Dendritic cell treated with granulocyte-macrophage colony-stimulating factor and Interleukin-4, amounts not matched to agents 40 ng/mL and 50 ng/mL, for 4 days (primary cell): ENCODE measurements at regions not wholly inside any gene's neighbourhood (a gene's known extent, or its start where the extent isn't known, plus 50 kb on each side); places are given as distances from the start of the nearest gene placed in this dataset.

Experiments used
- H3K27ac Mint-ChIP-seq: one replicate; pipeline ENCODE4 v1.8.0; 2022; ENCODE audit warnings: mild to moderate bottlenecking, mixed read lengths
- H3K27me3 Mint-ChIP-seq: one replicate; pipeline ENCODE4 v1.8.0; 2022; ENCODE audit warnings: mild to moderate bottlenecking, mixed read lengths
- H3K36me3 Mint-ChIP-seq: one replicate; pipeline ENCODE4 v1.8.0; 2022; ENCODE audit warnings: low read depth, mixed read lengths
- H3K4me1 Mint-ChIP-seq: one replicate; pipeline ENCODE4 v1.8.0; 2022; ENCODE audit warnings: low read depth, mixed read lengths
- H3K4me3 Mint-ChIP-seq: one replicate; pipeline ENCODE4 v1.8.0; 2022; ENCODE audit warnings: mild to moderate bottlenecking, moderate library complexity, mixed read lengths
- H3K9me3 Mint-ChIP-seq: one replicate; pipeline ENCODE4 v1.8.0; 2022; ENCODE audit warnings: mixed read lengths
- intact Hi-C: fragments of 100-400 bp; cut with micrococcal nuclease; formaldehyde crosslinking; loops from one replicate; pipeline ENCODE4 v1.15.0; 2022

DNA sequence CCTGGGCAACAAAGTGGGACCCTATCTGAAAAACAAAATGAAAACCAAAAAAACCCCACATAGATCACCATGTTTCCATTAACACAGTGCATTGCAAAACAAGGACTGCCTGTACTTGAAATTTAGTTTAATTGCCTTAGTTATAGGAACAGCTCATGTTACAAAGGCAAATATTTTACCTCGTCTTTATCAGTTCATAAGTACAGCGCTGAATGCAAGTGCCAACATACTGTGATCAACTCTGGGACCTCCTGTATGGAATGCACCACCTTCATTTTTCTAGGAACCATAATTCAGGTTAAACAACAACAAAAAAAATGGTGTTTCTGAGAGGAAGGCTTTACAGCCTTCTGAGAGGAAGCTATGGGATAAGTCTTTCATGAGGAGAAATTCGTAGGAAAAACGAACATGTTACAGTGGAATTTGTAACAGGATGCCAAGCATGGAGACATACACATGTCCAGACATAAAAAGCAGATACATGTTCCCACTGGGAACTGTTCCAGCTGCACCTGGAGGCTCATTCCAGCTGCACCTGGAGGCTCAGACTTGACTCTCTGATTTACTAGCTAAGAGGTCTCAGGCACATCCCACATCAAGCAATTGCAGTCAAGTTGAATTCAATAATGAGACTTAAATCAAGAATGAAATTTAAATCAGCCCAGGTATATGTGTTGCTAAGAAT is 821.3 kb downstream of the NLGN4Y start:
- Mint-ChIP-seq H3K36me3 (no peaks in the 10 kb centered on the region), H3K4me1 (no peaks in the 10 kb centered on the region), H3K9me3 (peaks cover 3% of the 10 kb centered on the region), H3K4me3 (no peak overlapping the region), H3K27ac (no peak overlapping the region), H3K27me3 (no peaks in the 10 kb centered on the region)
- intact Hi-C loops, result no loop called here

DNA sequence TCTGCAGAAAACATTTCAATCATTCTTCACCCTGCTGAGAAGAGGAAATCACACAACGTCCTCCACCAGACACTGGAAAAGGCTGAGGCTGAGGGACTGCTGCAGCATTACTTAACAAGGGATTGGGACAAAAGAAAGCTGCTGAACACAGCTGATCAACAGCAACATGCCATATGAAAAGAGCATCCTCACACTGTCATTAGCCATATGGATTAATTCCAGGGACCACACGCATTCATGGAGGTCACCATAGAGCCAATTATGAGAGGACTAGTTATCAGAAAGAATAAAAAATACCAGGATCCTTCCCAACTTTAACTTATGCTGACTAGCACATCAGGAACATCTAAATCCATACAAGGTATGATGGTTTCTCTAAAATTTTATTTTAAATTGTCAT is 825.0 kb downstream of the NLGN4Y start:
- H3K27me3 Mint-ChIP-seq, result no peaks in the 10 kb centered on the region
- no peak overlapping the region for H3K4me3 Mint-ChIP-seq
- peaks cover 8% of the 10 kb centered on the region for H3K9me3 Mint-ChIP-seq
- intact Hi-C loops, result no loop called here
- H3K36me3 Mint-ChIP-seq, result no peaks in the 10 kb centered on the region
- H3K27ac Mint-ChIP-seq, result no peak overlapping the region
- no peaks in the 10 kb centered on the region for H3K4me1 Mint-ChIP-seq

DNA sequence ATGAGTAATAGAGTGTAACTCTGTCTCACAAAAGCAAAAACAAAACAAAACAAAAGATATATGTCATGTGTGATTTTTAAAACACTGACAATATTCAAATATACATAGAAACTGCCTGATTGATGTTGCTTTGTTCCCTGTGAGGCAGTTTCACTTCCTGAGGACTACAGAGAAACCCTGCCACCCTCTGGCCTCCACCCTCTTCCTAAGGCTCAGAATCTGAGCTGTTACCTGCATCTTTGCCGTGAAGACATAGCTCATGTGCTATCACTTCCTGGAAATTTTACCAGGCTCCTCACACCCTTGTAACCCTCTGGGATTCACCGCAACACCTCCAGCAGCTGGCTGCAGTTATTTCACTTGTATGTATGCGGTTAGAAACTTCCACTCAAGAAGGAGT is 831.0 kb downstream of the NLGN4Y start:
- intact Hi-C loops, result no loop called here
- no peaks in the 10 kb centered on the region for H3K27me3 Mint-ChIP-seq
- no peaks in the 10 kb centered on the region for H3K4me1 Mint-ChIP-seq
- peaks cover 8% of the 10 kb centered on the region for H3K9me3 Mint-ChIP-seq
- no peak overlapping the region for H3K4me3 Mint-ChIP-seq
- no peaks in the 10 kb centered on the region for H3K36me3 Mint-ChIP-seq
- no peak overlapping the region for H3K27ac Mint-ChIP-seq

DNA sequence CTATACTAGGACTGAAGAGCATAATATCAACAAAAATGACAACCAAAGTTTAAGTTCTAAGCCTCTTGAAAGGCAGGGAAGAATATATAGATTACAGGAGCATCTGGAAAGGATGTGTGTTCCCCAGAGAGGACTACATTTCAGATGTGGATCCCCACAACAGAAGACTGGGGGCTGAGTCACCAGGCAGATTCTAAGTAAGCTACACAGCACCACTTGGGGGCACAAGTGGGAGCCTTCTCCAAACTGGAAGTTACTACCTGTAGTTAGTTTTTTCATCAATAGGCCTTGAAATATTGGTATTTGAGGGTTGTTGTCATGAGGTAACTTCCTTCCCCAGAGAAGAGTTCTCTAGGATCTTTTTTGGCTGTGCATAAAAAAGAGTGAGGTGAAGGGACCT is 836.1 kb downstream of the NLGN4Y start:
- H3K27ac Mint-ChIP-seq, result no peak overlapping the region
- H3K4me1 Mint-ChIP-seq, result no peaks in the 10 kb centered on the region
- no peaks in the 10 kb centered on the region for H3K9me3 Mint-ChIP-seq
- intact Hi-C loops, result no loop called here
- H3K36me3 Mint-ChIP-seq, result no peaks in the 10 kb centered on the region
- no peaks in the 10 kb centered on the region for H3K27me3 Mint-ChIP-seq
- no peak overlapping the region for H3K4me3 Mint-ChIP-seq

DNA sequence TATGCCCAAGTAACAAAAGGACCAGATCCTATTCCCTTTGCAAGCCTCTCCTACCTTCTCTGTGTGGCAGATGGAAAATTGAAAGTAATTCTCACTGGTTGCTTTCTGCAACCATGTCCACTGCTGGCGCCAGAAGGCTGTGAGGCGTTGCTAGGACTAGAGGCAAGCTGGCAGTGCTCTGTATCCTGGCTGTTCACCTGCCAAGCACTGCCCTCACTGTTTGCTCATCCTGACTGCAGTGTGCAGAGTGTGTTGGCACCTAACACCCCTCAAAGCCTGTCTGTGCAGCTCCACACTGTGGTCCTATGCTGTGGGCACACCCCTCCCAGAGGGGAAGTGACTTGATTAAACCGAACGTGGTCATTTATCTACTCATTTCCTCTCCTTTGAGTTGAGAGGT is 840.7 kb downstream of the NLGN4Y start:
- Mint-ChIP-seq H3K27me3 (no peaks in the 10 kb centered on the region), H3K9me3 (no peaks in the 10 kb centered on the region), H3K4me3 (no peak overlapping the region), H3K27ac (no peak overlapping the region), H3K36me3 (no peaks in the 10 kb centered on the region), H3K4me1 (no peaks in the 10 kb centered on the region)
- intact Hi-C loops, result no loop called here

DNA sequence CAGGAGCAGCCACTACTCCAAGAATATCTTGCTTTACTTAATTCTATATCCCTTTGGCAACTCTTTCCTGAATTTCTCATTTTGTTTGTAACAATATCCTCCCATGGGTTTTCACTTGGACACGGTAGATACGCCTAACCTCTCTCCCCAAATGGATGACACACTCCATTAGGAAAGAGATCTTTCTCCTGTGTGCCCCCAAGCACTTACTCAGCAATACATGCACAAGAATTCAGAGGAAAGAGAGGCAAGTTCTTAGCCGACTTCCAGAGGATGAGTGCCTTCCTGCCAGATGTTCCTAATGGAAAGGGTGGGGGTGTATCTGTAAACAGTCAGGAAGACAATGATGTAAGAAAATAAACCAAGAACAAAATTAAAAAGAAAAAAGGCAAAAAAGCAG is 844.5 kb downstream of the NLGN4Y start:
- Mint-ChIP-seq H3K27ac (no peak overlapping the region), H3K27me3 (no peaks in the 10 kb centered on the region), H3K36me3 (no peaks in the 10 kb centered on the region), H3K4me3 (no peak overlapping the region), H3K9me3 (no peaks in the 10 kb centered on the region), H3K4me1 (no peaks in the 10 kb centered on the region)
- intact Hi-C loops, result no loop called here

DNA sequence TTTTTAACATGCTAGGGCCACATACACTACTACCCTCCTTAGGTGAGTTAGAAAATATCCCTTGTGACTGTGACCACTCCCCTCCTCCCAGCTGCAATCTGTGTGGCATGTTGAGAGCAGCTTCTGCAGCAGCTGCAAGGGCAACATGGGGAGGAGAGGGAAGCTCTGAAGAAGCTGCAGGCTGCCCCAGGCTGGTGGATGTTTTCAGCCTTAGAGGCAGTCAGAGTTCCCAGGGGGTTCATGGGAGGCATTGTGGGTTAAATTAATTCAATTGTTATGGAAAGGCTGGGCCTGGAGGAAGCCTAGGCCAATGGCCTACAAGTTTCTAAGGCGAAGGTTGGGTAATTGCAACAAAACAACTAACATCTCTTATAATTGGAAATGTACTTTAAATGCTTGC is 860.8 kb downstream of the NLGN4Y start:
- H3K9me3 Mint-ChIP-seq, result no peaks in the 10 kb centered on the region
- no peak overlapping the region for H3K4me3 Mint-ChIP-seq
- no peaks in the 10 kb centered on the region for H3K36me3 Mint-ChIP-seq
- H3K27me3 Mint-ChIP-seq, result no peaks in the 10 kb centered on the region
- intact Hi-C loops, result no loop called here
- H3K4me1 Mint-ChIP-seq, result no peaks in the 10 kb centered on the region
- H3K27ac Mint-ChIP-seq, result no peak overlapping the region

DNA sequence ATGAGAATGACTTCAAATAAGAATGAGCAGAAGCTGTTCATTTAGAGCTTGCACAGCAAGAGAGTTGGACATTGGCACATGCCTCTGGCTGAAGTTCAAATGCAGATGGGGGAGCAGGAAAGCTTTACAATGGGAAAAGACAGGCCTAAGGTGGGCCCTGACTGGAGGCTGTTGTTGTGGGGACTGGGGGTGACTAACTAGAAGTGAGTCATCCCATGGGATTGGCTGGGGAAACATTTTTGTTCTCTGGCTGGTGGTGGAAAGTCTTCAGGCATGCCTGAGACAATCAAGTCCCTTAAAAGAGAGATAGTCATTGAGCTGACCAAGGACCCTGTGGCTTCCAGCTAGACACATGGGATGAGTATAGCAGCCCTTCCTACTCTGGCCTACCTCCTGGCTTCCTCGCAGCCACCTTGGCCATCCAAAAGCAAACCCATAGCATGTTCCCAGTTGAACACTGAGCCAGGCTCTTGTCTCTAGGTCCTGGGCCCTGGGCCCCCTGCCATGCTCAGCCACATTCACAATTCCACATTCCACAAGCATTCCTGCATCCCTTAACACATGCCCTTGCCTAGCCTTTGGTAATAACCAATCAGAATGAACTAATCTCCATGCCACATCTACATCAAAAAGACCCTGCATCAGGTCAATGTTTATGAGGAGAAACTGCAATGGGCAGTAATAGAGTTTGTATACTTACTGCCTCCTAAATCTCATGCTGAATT is 873.4 kb downstream of the NLGN4Y start:
- intact Hi-C loops, result no loop called here

DNA sequence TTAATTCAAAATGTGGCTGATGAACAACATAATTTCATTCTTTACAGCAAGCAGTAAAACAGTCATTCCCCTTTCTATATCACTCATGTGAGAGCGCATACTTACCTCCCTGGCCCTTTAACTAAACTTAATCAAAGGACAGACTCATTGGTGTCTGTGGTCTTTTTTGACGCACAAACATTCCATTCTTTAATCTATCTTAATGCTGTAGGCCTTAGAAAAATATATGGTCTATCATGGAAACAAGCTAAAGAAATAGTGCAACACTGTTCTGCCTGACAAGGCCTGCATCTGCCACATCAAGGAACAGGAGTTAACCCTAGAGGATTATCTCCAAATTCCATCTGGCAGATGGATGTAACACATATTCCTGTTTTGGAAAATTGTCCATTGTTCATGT is 878.1 kb downstream of the NLGN4Y start:
- H3K36me3 Mint-ChIP-seq, result no peaks in the 10 kb centered on the region
- intact Hi-C loops, result no loop called here
- H3K27ac Mint-ChIP-seq, result no peak overlapping the region
- peaks cover 36% of the 10 kb centered on the region for H3K9me3 Mint-ChIP-seq
- no peaks in the 10 kb centered on the region for H3K4me1 Mint-ChIP-seq
- no peak overlapping the region for H3K4me3 Mint-ChIP-seq
- no peaks in the 10 kb centered on the region for H3K27me3 Mint-ChIP-seq

More for the DNA sequence above, 873.4 kb downstream of the NLGN4Y start:
- peaks cover 34% of the 10 kb centered on the region for H3K9me3 Mint-ChIP-seq
- H3K27ac Mint-ChIP-seq, result no peak overlapping the region
- no peak overlapping the region for H3K4me3 Mint-ChIP-seq
- H3K4me1 Mint-ChIP-seq, result no peaks in the 10 kb centered on the region
- H3K27me3 Mint-ChIP-seq, result no peaks in the 10 kb centered on the region
- no peaks in the 10 kb centered on the region for H3K36me3 Mint-ChIP-seq

DNA sequence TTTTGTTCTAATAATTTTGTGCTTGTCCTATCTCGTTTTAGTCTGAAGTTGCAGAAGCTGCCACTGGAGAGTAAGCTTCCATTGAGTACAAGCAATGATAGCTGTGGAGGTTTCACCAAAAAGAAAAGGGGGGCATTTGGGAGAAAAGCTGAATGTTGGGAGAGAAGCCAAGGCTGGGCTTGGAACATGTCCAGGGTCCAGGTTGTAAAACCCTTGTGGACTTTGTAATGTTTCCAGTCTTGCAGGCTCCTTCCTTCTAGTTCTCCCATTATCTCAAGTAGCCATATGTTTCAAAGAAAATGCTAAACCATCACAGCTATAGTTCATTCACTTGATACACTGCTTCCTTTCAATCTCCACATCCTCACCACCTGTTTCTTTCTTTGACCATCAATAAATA is 880.2 kb downstream of the NLGN4Y start:
- H3K4me3 Mint-ChIP-seq, result no peak overlapping the region
- peaks cover 43% of the 10 kb centered on the region for H3K9me3 Mint-ChIP-seq
- intact Hi-C loops, result no loop called here
- H3K4me1 Mint-ChIP-seq, result no peaks in the 10 kb centered on the region
- no peak overlapping the region for H3K27ac Mint-ChIP-seq
- H3K36me3 Mint-ChIP-seq, result no peaks in the 10 kb centered on the region
- no peaks in the 10 kb centered on the region for H3K27me3 Mint-ChIP-seq

DNA sequence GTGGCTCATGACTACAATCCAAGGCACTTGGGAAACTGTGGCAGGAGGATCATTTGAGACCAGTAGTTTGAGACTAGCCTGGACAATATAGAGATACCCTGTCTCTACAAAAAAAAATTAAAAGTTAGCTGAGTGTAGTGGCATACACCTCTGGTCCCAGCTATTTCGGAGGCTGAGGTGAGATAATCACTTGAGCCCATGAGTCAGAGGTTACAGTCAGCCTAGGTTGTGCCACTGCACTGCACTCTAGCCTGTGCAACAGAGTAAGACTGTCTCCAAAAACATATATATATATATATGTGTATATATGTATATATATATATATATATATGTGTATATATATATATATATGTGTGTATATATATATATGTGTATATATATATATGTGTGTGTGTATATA is 890.8 kb downstream of the NLGN4Y start:
- Mint-ChIP-seq H3K36me3 (no peaks in the 10 kb centered on the region), H3K4me1 (no peaks in the 10 kb centered on the region), H3K27ac (no peak overlapping the region), H3K27me3 (no peaks in the 10 kb centered on the region), H3K4me3 (no peak overlapping the region), H3K9me3 (no peaks in the 10 kb centered on the region)
- intact Hi-C loops, result no loop called here

DNA sequence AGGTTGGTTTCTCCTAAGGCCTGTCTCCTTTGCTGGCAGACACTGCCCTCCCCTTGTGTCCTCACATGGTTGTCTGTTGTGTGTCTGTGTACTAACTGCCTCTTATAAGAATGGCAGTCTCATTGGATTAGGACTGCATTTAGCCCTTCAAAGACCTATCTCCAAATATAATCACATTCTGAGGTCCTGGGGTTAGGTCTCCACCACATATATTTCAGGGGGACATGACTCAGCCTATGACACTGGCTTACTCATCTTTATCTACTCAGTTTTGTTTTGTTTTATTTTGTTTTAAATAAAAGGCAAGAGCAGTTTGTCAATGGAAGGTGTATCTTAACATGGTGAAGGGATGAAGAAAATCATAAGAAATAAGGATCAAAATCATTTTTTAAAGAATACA is 894.3 kb downstream of the NLGN4Y start:
- Mint-ChIP-seq H3K27me3 (no peaks in the 10 kb centered on the region), H3K4me1 (peaks cover under 1% of the 10 kb centered on the region), H3K27ac (no peak overlapping the region), H3K36me3 (no peaks in the 10 kb centered on the region), H3K9me3 (no peaks in the 10 kb centered on the region), H3K4me3 (no peak overlapping the region)
- intact Hi-C loops, result no loop called here

DNA sequence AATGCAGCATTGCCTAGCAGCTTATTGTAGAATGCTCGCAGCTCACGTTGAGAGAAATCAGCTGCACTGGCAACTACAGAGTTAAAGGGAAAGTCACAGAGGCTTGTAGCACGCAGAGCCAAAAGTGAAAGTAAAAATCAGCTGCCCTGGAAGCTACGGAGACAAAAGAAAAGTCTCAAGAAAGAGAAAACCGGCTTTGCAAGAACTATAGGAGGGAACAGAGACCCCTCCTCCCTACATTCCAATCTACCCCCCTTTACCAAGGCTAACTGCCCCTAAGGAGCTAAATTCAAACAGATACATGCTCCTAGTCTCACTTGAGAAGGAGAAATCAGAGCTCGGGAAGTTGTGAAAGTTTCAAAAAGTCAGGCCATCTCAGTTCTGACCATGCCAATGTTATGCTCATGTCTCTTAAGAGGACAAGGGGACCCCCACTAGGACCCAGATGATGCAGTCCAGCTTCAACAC is 900.4 kb downstream of the NLGN4Y start:
- Mint-ChIP-seq H3K4me3 (peak overlapping the region; percentile 63), H3K27ac (peak overlapping the region; percentile 45), H3K4me1 (peaks cover 10% of the 10 kb centered on the region), H3K36me3 (no peaks in the 10 kb centered on the region), H3K27me3 (no peaks in the 10 kb centered on the region), H3K9me3 (no peaks in the 10 kb centered on the region)
- intact Hi-C loops, result no loop called here

DNA sequence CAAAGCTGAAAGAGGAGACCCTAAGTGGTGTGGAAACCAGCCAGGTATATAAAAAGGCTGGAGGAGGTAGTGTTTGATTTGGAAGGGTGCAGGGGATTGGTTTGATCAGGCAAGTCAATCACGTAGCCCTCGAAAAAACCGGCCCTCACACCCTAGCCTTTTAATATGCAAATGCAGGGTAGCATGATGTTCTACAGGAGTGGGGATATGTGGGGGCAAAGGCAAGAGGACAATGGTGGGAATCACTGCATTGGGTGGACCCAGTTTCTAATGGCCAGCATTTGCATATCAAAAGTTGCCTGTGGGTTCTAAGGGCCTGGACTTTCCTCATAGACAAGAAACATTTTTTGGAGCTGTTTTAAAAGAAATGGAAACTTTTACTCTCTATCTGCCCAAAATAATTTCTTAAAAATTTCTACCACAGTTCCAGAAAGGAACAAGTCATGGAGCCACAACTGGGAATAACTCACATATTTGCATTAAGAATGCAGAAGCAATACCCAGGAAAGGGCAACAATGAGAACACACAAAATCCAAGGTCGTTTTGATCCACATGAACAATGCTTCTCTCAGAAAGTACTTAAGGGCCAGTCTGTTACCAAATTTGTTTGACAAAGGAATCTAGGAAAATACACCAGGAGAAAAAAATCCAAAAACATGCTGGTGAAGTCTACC is 915.8 kb downstream of the NLGN4Y start:
- Mint-ChIP-seq H3K4me3 (no peak overlapping the region), H3K36me3 (no peaks in the 10 kb centered on the region)

More for the DNA sequence above, 915.8 kb downstream of the NLGN4Y start:
- H3K9me3 Mint-ChIP-seq, result peaks cover 15% of the 10 kb centered on the region
- no peak overlapping the region for H3K27ac Mint-ChIP-seq
- no peaks in the 10 kb centered on the region for H3K4me1 Mint-ChIP-seq
- no peaks in the 10 kb centered on the region for H3K27me3 Mint-ChIP-seq
- intact Hi-C loops, result no loop called here
